LoVo (cell line): ENCODE measurements at regions not wholly inside any gene's neighbourhood (a gene's known extent, or its start where the extent isn't known, plus 50 kb on each side); places are given as distances from the start of the nearest gene placed in this dataset.

ENCODE experiments used
- DNase-seq: peaks from one replicate; pipeline ENCODE4 v3.0.0-alpha.2; 2016; ENCODE audit warnings: low spot score

GRCh38 chr22:27625769-27626674 is 175.5 kb downstream of the MN1 start:
- DNase-seq: no peak

GRCh38 chr22:27626675-27627443 is 174.7 kb downstream of the MN1 start:
- DNase-seq: no peak

- DNase-seq: no peak
Observed at GRCh38 chr22:27627444-27627833, 174.1 kb downstream of the MN1 start.

- DNase-seq: no peak
Observed at GRCh38 chr22:27627901-27628300, 173.7 kb downstream of the MN1 start.

GRCh38 chr22:27628341-27628740 is 173.2 kb downstream of the MN1 start:
- no peak for DNase-seq

- no peak for DNase-seq
Observed at GRCh38 chr22:27628891-27629631, 172.5 kb downstream of the MN1 start.

GRCh38 chr22:27629908-27630673 is 171.5 kb downstream of the MN1 start:
- no peak for DNase-seq

- DNase-seq: no peak
Observed at GRCh38 chr22:27630754-27631153, 170.8 kb downstream of the MN1 start.

- DNase-seq: no peak
Observed at GRCh38 chr22:27631641-27632040, 169.9 kb downstream of the MN1 start.

GRCh38 chr22:27632451-27633295 is 168.9 kb downstream of the MN1 start:
- no peak for DNase-seq

GRCh38 chr22:27633296-27633871 is 168.2 kb downstream of the MN1 start:
- DNase-seq: no peak

- DNase-seq: no peak
Observed at GRCh38 chr22:27634043-27634740, 167.4 kb downstream of the MN1 start.

GRCh38 chr22:27635435-27635834 is 166.1 kb downstream of the MN1 start:
- DNase-seq: no peak

- DNase-seq: no peak
Observed at GRCh38 chr22:27635852-27636251, 165.7 kb downstream of the MN1 start.

GRCh38 chr22:27636716-27637508 is 164.6 kb downstream of the MN1 start:
- no peak for DNase-seq

GRCh38 chr22:27637604-27638003 is 164.0 kb downstream of the MN1 start:
- DNase-seq: no peak

GRCh38 chr22:27638329-27639233 is 163.0 kb downstream of the MN1 start:
- no peak for DNase-seq
